Activated CD8-positive, alpha-beta T cell treated with anti-CD3 and anti-CD28 coated beads, Interleukin-2, amount 10 ng/mL, durations not matched to agents 7 days and 5 days (primary cell): ENCODE measurements at regions not wholly inside any gene's neighbourhood (a gene's known extent, or its start where the extent isn't known, plus 50 kb on each side); places are given as distances from the start of the nearest gene placed in this dataset.
"Not testable (repeated sequence)": the region's sequence is repeated elsewhere in the genome, so short reads cannot be mapped to it uniquely, and the experiment has no call there.

Experiments used
- ATAC-seq: fragments of 150-1000 bp; cut with Tn5 transposase; one replicate; pipeline ENCODE4 v1.10.0; 2021; ENCODE audit warnings: moderate library complexity
- CTCF ChIA-PET: fragments of 350-600 bp; sonication (Branson Sonifier 250); formaldehyde crosslinking; loops from one replicate; lab custom pipeline; 2021; ENCODE audit warnings: antibody characterized with exemption; lab: Charles Lee
- POLR2A ChIA-PET: fragments of 350-600 bp; sonication (Branson Sonifier 250); formaldehyde crosslinking; loops from one replicate; lab custom pipeline; 2021; ENCODE audit warnings: antibody characterized with exemption; lab: Charles Lee
- DNase-seq: peaks from one replicate; pipeline ENCODE4 v3.0.0-alpha.2; 2020
- H3K27ac Mint-ChIP-seq: one replicate; pipeline ENCODE4 v1.8.0; 2021; ENCODE audit warnings: mild to moderate bottlenecking, mixed read lengths
- H3K27me3 Mint-ChIP-seq: one replicate; pipeline ENCODE4 v1.8.0; 2021; ENCODE audit warnings: low read depth, mixed read lengths
- H3K36me3 Mint-ChIP-seq: one replicate; pipeline ENCODE4 v1.8.0; 2021; ENCODE audit warnings: low read depth, mixed read lengths
- H3K4me1 Mint-ChIP-seq: one replicate; pipeline ENCODE4 v1.8.0; 2021; ENCODE audit warnings: low read depth, mixed read lengths
- H3K4me3 Mint-ChIP-seq: one replicate; pipeline ENCODE4 v1.8.0; 2021; ENCODE audit warnings: mild to moderate bottlenecking, mixed read lengths
- H3K9me3 Mint-ChIP-seq: one replicate; pipeline ENCODE4 v1.8.0; 2022; ENCODE audit warnings: mixed read lengths; ENCODE audit not compliant: insufficient read depth

GRCh38 chr5:108543486-108543885 is 161.6 kb upstream of the FBXL17 start:
- Mint-ChIP-seq H3K4me3 (no peak overlapping the region), H3K9me3 (no peaks in the 10 kb centered on the region), H3K36me3 (no peaks in the 10 kb centered on the region), H3K27me3 (peaks cover 2% of the 10 kb centered on the region), H3K27ac (no peak overlapping the region), H3K4me1 (no peaks in the 10 kb centered on the region)
- DNase-seq (no peak), ATAC-seq (no peak)
- ChIA-PET POLR2A (no interaction called here), CTCF (no interaction called here)

DNA sequence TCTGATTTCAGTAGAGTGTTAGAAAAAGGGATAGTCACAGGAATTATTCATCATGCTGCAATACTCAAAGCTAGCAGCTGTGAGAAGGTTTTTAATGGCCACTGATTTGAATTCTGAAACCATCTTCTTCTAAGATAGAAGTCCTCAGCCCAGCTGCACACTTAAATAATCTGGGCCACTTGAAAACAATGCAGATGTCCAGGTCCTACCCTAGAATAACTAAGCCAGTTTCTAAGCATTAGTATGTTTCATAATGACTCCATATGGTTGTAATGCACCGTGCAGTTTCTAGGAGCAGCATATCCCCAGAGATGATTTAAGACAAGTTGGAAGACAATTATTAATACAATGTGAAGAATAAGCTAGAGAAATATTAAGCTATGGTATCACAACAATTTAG is 159.9 kb upstream of the FBXL17 start:
- H3K4me3 Mint-ChIP-seq, result no peak overlapping the region
- no peak overlapping the region for H3K27ac Mint-ChIP-seq
- ATAC-seq (no peak), DNase-seq (no peak)
- H3K27me3 Mint-ChIP-seq, result no peaks in the 10 kb centered on the region
- no peaks in the 10 kb centered on the region for H3K4me1 Mint-ChIP-seq
- no peaks in the 10 kb centered on the region for H3K9me3 Mint-ChIP-seq
- POLR2A ChIA-PET, result no interaction called here
- CTCF ChIA-PET, result no interaction called here
- no peaks in the 10 kb centered on the region for H3K36me3 Mint-ChIP-seq

DNA sequence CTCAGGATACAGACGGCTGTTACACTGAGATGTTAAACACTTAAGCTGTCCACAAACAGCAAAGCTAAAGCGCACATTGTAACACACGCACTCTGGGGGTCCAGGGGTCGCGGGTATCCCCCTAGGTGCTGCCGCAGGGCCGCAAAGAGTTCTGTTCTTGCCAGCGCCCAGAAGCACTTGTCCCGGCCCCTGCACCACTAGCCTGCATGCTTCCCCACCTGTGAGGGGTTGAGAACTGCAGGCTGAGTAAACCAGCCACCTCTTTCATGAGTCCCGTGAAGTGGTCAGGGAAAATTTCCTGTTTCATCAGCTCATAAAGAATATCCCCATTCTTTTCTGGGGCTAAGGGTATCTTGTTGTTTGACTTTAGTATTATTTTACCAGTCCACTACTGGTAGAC is 154.4 kb upstream of the FBXL17 start:
- H3K27me3 Mint-ChIP-seq, result no peaks in the 10 kb centered on the region
- POLR2A ChIA-PET, result no interaction called here
- no peak for DNase-seq
- no peak overlapping the region for H3K4me3 Mint-ChIP-seq
- H3K9me3 Mint-ChIP-seq, result no peaks in the 10 kb centered on the region
- no peak for ATAC-seq
- H3K4me1 Mint-ChIP-seq, result no peaks in the 10 kb centered on the region
- no peaks in the 10 kb centered on the region for H3K36me3 Mint-ChIP-seq
- CTCF ChIA-PET, result no interaction called here
- no peak overlapping the region for H3K27ac Mint-ChIP-seq

- not testable (repeated sequence) for H3K27me3 Mint-ChIP-seq, ATAC-seq
Measured at GRCh38 chr5:108532129-108532445, 150.2 kb upstream of the FBXL17 start.

GRCh38 chr5:108531367-108532128 is 149.7 kb upstream of the FBXL17 start:
- Mint-ChIP-seq H3K27me3 (no peaks in the 10 kb centered on the region), H3K36me3 (no peaks in the 10 kb centered on the region), H3K9me3 (peaks cover 1% of the 10 kb centered on the region), H3K27ac (no peak overlapping the region), H3K4me3 (no peak overlapping the region), H3K4me1 (no peaks in the 10 kb centered on the region)
- no peak for ATAC-seq
- ChIA-PET CTCF (no interaction called here), POLR2A (no interaction called here)
- no peak for DNase-seq

More at GRCh38 chr5:108532129-108532445, 150.2 kb upstream of the FBXL17 start:
- H3K27ac Mint-ChIP-seq, H3K9me3 Mint-ChIP-seq, CTCF ChIA-PET, H3K4me1 Mint-ChIP-seq, DNase-seq, H3K4me3 Mint-ChIP-seq, POLR2A ChIA-PET, H3K36me3 Mint-ChIP-seq: not testable (repeated sequence)

DNA sequence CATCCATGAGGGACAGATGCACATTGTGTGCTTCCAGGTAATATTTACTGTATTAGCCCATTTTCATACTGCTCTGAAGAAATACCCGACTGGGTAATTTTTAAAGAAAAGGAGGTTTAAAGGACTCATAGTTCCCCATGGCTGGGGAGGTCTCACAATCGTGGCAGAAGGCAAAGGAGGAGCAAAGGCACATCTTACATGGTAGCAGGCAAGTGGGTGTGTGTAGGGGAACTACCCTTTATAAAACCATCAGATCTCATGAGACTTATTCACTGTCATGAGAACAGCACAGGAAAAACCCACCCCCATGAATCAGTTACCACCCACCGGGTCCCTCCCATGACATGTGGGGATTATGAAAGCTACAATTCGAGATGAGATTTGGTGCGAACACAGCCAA is 148.8 kb upstream of the FBXL17 start:
- no peaks in the 10 kb centered on the region for H3K36me3 Mint-ChIP-seq
- no peaks in the 10 kb centered on the region for H3K27me3 Mint-ChIP-seq
- H3K4me1 Mint-ChIP-seq, result no peaks in the 10 kb centered on the region
- POLR2A ChIA-PET, result no interaction called here
- H3K4me3 Mint-ChIP-seq, result no peak overlapping the region
- CTCF ChIA-PET, result no interaction called here
- ATAC-seq (no peak), DNase-seq (no peak)
- no peak overlapping the region for H3K27ac Mint-ChIP-seq
- peaks cover 6% of the 10 kb centered on the region for H3K9me3 Mint-ChIP-seq

GRCh38 chr5:108529381-108529780 is 147.5 kb upstream of the FBXL17 start:
- DNase-seq, result no peak
- Mint-ChIP-seq H3K36me3 (no peaks in the 10 kb centered on the region), H3K27ac (no peak overlapping the region), H3K4me1 (no peaks in the 10 kb centered on the region), H3K27me3 (no peaks in the 10 kb centered on the region), H3K4me3 (no peak overlapping the region), H3K9me3 (peaks cover 6% of the 10 kb centered on the region)
- ChIA-PET POLR2A (no interaction called here), CTCF (no interaction called here)
- ATAC-seq, result no peak

GRCh38 chr5:108528655-108529054 is 146.8 kb upstream of the FBXL17 start:
- Mint-ChIP-seq H3K9me3 (peaks cover 6% of the 10 kb centered on the region), H3K4me1 (no peaks in the 10 kb centered on the region), H3K36me3 (no peaks in the 10 kb centered on the region), H3K27me3 (no peaks in the 10 kb centered on the region), H3K4me3 (no peak overlapping the region), H3K27ac (no peak overlapping the region)
- ATAC-seq (no peak), DNase-seq (no peak)
- CTCF ChIA-PET, result no interaction called here
- POLR2A ChIA-PET, result no interaction called here

DNA sequence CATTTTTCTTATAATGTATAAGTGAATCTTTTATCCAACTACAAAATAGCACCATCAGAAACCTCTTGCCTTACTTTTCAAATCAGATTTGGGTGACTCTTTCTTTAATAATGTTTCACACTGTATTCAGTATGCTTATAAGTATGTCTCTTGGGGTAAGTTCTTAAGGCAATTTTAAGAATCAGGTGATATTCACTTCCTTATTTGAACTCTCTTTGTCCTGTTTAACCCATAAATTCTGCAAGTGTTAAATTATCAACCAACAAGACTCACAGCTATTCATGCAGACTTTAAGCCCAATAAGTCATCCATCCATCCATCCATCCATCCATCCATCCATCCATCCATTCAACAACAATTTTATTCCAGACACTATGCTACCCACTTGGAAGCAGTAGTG is 142.7 kb upstream of the FBXL17 start:
- H3K27ac Mint-ChIP-seq, result no peak overlapping the region

GRCh38 chr5:108523360-108523759 is 141.5 kb upstream of the FBXL17 start:
- ChIA-PET POLR2A (no interaction called here), CTCF (interaction anchor here (0.7 to 1.3 kb wide), 2 partner anchors 10 to 263 kb away, joined by 3 read pairs; no protein-coding TSS in a partner anchor)
- ATAC-seq, result no peak
- no peaks in the 10 kb centered on the region for H3K4me1 Mint-ChIP-seq
- H3K27me3 Mint-ChIP-seq, result peaks cover under 1% of the 10 kb centered on the region
- no peak for DNase-seq
- no peak overlapping the region for H3K4me3 Mint-ChIP-seq
- H3K9me3 Mint-ChIP-seq, result peaks cover 6% of the 10 kb centered on the region
- no peak overlapping the region for H3K27ac Mint-ChIP-seq
- H3K36me3 Mint-ChIP-seq, result no peaks in the 10 kb centered on the region

More for the DNA sequence above, 142.7 kb upstream of the FBXL17 start:
- no peak overlapping the region for H3K4me3 Mint-ChIP-seq
- no peaks in the 10 kb centered on the region for H3K27me3 Mint-ChIP-seq
- H3K4me1 Mint-ChIP-seq, result no peaks in the 10 kb centered on the region
- peaks cover 6% of the 10 kb centered on the region for H3K9me3 Mint-ChIP-seq
- no peaks in the 10 kb centered on the region for H3K36me3 Mint-ChIP-seq
- POLR2A ChIA-PET, result no interaction called here
- DNase-seq (no peak), ATAC-seq (no peak)
- CTCF ChIA-PET, result interaction anchor here (1.3 kb wide), 1 partner anchor 264 kb away, joined by 3 read pairs; no protein-coding TSS in a partner anchor

DNA sequence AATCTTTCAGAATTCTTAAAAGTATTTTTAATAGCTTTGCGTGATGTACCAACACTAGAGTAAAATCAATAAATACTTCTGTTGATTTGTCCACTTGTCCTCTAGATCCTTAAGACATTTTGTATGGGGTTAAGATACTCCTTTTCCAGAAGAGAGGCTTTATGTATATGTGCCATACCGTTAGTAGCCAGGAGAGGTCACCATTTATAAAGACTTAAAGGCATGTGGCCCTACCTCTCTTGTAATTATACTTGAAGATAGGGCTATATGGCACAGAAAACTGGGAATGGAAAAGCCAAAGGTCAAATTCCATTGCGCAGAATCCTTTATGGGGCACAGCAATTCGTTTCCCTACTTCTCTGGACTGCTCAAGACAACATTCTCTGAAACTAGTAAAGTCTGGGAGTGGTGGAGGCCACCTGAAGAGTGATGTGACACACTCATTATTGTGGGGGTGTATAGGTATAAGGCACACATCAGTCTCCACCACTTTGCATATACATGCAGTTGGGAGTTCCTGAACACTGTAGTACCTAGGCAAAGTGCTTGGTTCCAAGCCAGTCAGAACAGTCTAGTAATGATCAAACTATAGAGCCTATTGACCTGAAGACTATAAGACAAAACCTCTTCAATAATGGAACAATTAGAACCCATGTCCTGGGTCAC is 140.1 kb upstream of the FBXL17 start:
- no peak overlapping the region for H3K27ac Mint-ChIP-seq
- peaks cover 3% of the 10 kb centered on the region for H3K27me3 Mint-ChIP-seq
- CTCF ChIA-PET, result no interaction called here
- H3K9me3 Mint-ChIP-seq, result peaks cover 6% of the 10 kb centered on the region
- ATAC-seq, result peak; percentile 68
- H3K36me3 Mint-ChIP-seq, result no peaks in the 10 kb centered on the region
- H3K4me3 Mint-ChIP-seq, result no peak overlapping the region
- no peaks in the 10 kb centered on the region for H3K4me1 Mint-ChIP-seq
- peak; percentile 24 for DNase-seq
- POLR2A ChIA-PET, result no interaction called here

DNA sequence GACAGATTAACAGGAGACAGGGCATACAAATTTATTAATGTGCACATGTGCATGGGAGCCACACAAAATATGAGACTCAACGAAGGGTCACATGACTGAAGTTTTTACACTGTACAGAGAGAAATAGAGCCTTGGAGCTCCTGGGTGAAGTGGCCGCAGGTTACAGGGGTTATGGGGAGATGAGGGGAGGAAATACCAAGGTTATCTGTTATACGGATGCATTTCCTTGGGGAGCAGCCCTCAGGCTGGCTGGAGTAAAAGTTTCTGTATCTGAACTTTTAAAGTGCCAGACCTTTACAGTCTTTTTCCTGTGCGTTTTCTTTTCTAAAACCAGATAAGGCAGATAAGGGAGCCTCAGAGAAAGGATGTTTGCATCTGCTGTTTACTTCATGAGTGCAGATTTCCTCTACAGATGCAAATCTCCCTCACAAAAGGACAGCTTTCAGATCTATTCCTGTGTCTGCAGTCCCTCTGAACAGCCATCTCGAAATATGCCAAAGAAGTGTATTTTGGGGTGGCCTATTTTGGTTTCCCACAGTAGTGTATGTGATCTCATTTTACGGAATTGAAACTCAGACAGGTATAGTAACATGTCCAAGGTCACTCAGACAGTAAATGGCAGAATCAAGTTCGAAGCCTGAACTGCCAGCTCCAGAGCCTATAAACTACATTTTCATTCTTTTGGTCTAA is 139.3 kb upstream of the FBXL17 start:
- Mint-ChIP-seq H3K27ac (no peak overlapping the region), H3K27me3 (peaks cover 3% of the 10 kb centered on the region), H3K4me3 (no peak overlapping the region), H3K36me3 (no peaks in the 10 kb centered on the region), H3K4me1 (no peaks in the 10 kb centered on the region), H3K9me3 (peaks cover under 1% of the 10 kb centered on the region)
- DNase-seq (no peak), ATAC-seq (no peak)
- ChIA-PET POLR2A (no interaction called here), CTCF (no interaction called here)
